ENCODE measurements at regions not wholly inside any gene's neighbourhood (a gene's known extent, or its start where the extent isn't known, plus 50 kb on each side); places are given as distances from the start of the nearest gene placed in this dataset.
"Not testable (repeated sequence)": the region's sequence is repeated elsewhere in the genome, so short reads cannot be mapped to it uniquely, and the experiment has no call there.

DNA sequence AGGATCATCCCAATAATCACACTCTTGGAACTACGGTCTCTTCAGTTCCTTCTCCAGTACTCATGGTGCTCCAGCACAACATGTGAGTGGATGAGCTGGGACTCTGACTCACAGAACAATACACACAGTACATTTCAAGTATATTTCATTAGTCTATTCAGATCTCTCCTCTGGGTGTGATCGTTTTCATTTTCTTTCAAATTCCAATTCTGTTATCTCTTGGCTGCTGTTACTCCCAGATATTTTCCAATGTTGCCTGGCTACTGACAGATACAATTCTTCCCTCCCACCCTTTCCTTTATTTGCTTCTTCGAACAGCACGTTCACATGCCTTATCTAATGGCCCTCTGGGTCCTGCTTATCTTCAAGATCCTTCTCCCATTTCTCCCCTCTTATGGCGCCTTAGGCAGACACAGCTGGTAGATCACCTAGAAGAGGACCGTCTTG, 216.0 kb downstream of the ACKR3 start:
- WGBS, 4 donors: 39 to 52% (median 48%) methylated on average over 6 of the region's 6 CpGs
- H3K4me3 ChIP-seq: no peak overlapping the region
- DNase-seq: no peak
- H3K9me3 ChIP-seq: peaks cover 0 to 10% (median 0%) of the 10 kb centered on the region in 12 donors
- peaks cover 0 to 16% (median 0%) of the 10 kb centered on the region in 12 donors for H3K4me1 ChIP-seq
- H3K27me3 ChIP-seq: no peaks in the 10 kb centered on the region
- peak in 3 of 4 donors; percentile 64 to 78 (median 65) for ATAC-seq
- intact Hi-C loops (cut with DNase I): no loop called here
- peak overlapping the region in 3 of 12 donors; percentile 42 to 52 (median 44) for H3K27ac ChIP-seq
- H3K36me3 ChIP-seq: no peaks in the 10 kb centered on the region
- no peak for TF ChIP-seq POLR2A (IDR thresholded peaks at IDR 0.05)
- no peak for TF ChIP-seq CTCF (IDR thresholded peaks at IDR 0.05)

DNA sequence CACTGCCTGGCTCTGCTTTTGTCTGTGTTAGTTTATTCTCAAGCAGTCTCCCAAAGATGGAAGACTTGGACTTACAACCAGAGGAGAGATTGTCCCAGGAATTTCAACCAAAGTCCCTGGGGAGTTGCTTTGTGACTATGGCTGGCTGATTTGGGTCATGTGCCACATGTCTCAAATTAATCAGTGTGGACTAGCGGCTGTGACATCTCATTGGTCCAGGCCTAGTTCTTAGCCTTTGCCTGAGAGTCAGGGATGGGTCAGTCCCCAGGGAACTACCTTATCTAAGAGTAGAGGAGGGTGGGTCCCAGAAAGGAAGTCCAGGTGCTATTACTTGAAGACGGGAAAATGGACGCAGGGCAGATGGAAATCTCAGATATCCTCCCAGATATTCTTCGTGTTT, 217.1 kb downstream of the ACKR3 start:
- Histone ChIP-seq H3K27ac (peak overlapping the region in 4 of 12 donors; percentile 13 to 66 (median 41)), H3K4me3 (no peak overlapping the region), H3K36me3 (no peaks in the 10 kb centered on the region), H3K4me1 (peaks cover 0 to 16% (median 0%) of the 10 kb centered on the region in 12 donors), H3K27me3 (no peaks in the 10 kb centered on the region), H3K9me3 (peaks cover 0 to 10% (median 0%) of the 10 kb centered on the region in 12 donors)
- peak in 1 of 4 donors; percentile 28 for ATAC-seq
- intact Hi-C loops (cut with DNase I): no loop called here
- TF ChIP-seq POLR2A (IDR thresholded peaks at IDR 0.05): no peak
- no peak for TF ChIP-seq CTCF (IDR thresholded peaks at IDR 0.05)
- DNase-seq: no peak
- 71 to 84% (median 77%) methylated on average over 4 of the region's 4 CpGs for WGBS, 4 donors

DNA sequence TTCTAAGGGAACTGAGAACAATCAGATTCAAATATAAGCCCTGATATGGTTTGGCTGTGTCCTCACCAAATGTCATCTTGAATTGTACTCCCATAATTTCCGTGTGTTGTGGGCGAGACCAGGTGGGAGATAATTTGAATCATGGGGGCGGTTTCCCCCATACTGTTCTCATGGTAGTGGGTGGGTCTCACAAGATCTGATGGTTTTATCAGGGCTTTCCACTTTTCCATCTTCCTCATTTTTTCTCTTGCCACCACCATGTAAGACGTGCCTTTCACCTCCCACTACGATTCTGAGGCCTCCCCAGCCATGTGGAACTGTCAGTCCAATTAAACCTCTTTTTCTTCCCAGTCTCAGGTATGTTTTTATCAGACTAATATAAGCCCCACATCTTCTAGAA, 217.8 kb downstream of the ACKR3 start:
- 89 to 94% (median 92%) methylated on average over 5 of the region's 5 CpGs for WGBS, 4 donors

GRCh38 chr2:236787885-236788284, 218.3 kb downstream of the ACKR3 start:
- Histone ChIP-seq H3K27ac (peak overlapping the region in 3 of 12 donors; percentile 13 to 66 (median 43)), H3K27me3 (no peaks in the 10 kb centered on the region), H3K9me3 (peaks cover 0 to 10% (median 0%) of the 10 kb centered on the region in 12 donors), H3K4me1 (peaks cover 0 to 16% (median 0%) of the 10 kb centered on the region in 12 donors), H3K4me3 (no peak overlapping the region), H3K36me3 (no peaks in the 10 kb centered on the region)
- peak in 3 of 4 donors; percentile 44 to 53 (median 45) for ATAC-seq
- intact Hi-C loops (cut with DNase I): no loop called here
- DNase-seq: no peak
- 71 to 81% (median 79%) methylated on average over 7 of the region's 7 CpGs for WGBS, 4 donors
- no peak for TF ChIP-seq POLR2A (IDR thresholded peaks at IDR 0.05)
- no peak for TF ChIP-seq CTCF (IDR thresholded peaks at IDR 0.05)

More for the DNA sequence above, 217.8 kb downstream of the ACKR3 start:
- ATAC-seq; H3K4me3 ChIP-seq; H3K27me3 ChIP-seq; intact Hi-C loops (cut with DNase I); DNase-seq; H3K36me3 ChIP-seq: not testable (repeated sequence)
- peak overlapping the region in 4 of 12 donors; percentile 13 to 66 (median 32) for H3K27ac ChIP-seq
- H3K4me1 ChIP-seq: peaks cover 0 to 16% (median 0%) of the 10 kb centered on the region in 12 donors
- H3K9me3 ChIP-seq: peaks cover 0 to 10% (median 0%) of the 10 kb centered on the region in 12 donors

GRCh38 chr2:236790963-236791362, 221.3 kb downstream of the ACKR3 start:
- no peak overlapping the region for H3K4me3 ChIP-seq
- H3K36me3 ChIP-seq: no peaks in the 10 kb centered on the region
- intact Hi-C loops (cut with DNase I): no loop called here
- WGBS, 4 donors: 69 to 86% (median 74%) methylated on average over 6 of the region's 6 CpGs
- no peaks in the 10 kb centered on the region for H3K27me3 ChIP-seq
- peaks cover 0 to 15% (median 0%) of the 10 kb centered on the region in 12 donors for H3K4me1 ChIP-seq
- H3K27ac ChIP-seq: no peak overlapping the region
- H3K9me3 ChIP-seq: peaks cover 0 to 5% (median 0%) of the 10 kb centered on the region in 12 donors
- TF ChIP-seq POLR2A (IDR thresholded peaks at IDR 0.05) (no peak), CTCF (IDR thresholded peaks at IDR 0.05) (no peak)
- DNase-seq (no peak), ATAC-seq (no peak)
